Heart left ventricle (tissue), 13 donors: ENCODE measurements at regions not wholly inside any gene's neighbourhood (a gene's known extent, or its start where the extent isn't known, plus 50 kb on each side); places are given as distances from the start of the nearest gene placed in this dataset.

Experiments
- CTCF ChIP-seq, 12 donors: fragments of 200-600 bp; sonication (generic) in 4 of 12; IDR thresholded peaks; one replicate each; pipeline versions ENCODE4 v1.5.0 to v1.8.0; 2018 to 2022; ENCODE audit warnings: antibody characterized with exemption in 12 of 12, mild to moderate bottlenecking in 5 of 12
- POLR2A ChIP-seq, 2 donors: fragments of 450-650 bp; IDR thresholded peaks; one replicate each; pipeline ENCODE4 v1.6.1; 2017; ENCODE audit warnings: antibody characterized with exemption in 2 of 2, mild to moderate bottlenecking in 2 of 2, moderate library complexity in 2 of 2
- donor health status: ischemic (EF 13 %, LVEDD 7.1; RV severe dilation, severe dysfunction).
- donor health status: DM: no; HTN: yes; CAD: no.
- donor health status: DM: no; HTN: no; CAD: no.
- donor health status: ischemic (EF 25% LVEDD 6.9; RV normal size, moderate dysfunction).
- donor health status: ischemic (EF 25% LVEDD 5.7; RV mildly dilated, moderate dysfunction).
- donor health status: ischemic (EF 35%, LVEDD 5.7; RV mildly dilated, moderate dysfunction).
- donor health status: nonischemic (EF 11% LVEDD 7.7; RV severe dilation, severe dysfunction).
- donor health status: DM: yes; HTN: yes; CAD: no.
- donor health status: PGD.
- donor health status: ischemic (EF 29% LVEDD 5.4; RV normal size, mild dysfunction).
- donor health status: nonischemic (EF 23%, LVEDD 6.1; RV moderate dilation, normal function).

GRCh38 chr17:31678431-31678830 lies 180.6 kb downstream of the COPRS start:
- TF ChIP-seq POLR2A (IDR thresholded peaks at IDR 0.05) (no peak), CTCF (IDR thresholded peaks at IDR 0.05) (no peak)
